ENCODE measurements at regions not wholly inside any gene's neighbourhood (a gene's known extent, or its start where the extent isn't known, plus 50 kb on each side); places are given as distances from the start of the nearest gene placed in this dataset.

DNA sequence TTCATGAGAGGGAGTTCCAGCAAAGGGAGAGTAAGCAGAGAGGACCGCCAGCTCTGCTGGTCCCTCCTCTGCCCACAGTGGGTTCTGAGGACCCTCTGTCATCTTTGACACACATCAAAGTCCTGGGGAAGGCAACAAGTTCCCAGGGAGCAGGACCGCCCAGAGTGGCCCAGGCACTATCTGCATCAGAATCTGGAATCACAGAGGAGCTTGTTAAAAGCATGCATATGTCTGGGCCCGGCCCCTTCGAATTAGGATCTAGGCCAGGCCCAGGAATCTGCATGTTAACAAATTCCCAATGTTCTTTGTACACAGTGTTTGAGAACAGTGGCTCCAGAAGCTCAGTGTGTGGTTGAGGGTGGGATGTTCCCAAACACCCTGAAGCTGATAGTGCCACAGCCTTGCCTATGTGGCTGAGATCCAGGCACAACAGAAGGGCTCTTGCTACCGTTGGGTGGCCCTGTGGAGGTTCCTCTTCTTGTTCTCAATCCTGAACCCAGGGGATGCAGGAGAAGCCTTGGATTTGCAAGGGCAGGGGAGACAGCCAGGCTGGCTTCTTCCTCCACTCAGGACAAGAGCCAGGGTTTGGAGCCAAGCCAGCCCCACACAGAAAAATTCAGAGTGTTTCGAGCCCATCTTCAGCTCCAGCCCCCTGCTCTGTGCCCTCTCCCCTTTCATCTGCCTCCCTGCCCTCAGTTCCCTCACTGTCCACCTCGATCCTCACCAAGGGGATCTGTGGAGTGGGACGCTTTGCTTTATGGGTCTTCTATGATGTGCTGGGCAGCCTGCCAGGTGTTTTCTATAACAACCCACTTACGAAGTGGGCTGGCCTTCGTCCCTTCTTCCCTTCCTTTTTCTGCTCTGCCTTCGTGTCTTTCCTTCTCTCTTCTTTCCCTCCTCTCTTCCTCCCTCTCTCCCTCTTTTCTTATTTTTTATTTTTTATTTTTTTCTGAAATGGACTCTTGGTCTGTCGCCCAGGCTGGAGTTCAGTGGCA is 129.0 kb upstream of the TMPRSS2 start:
- CTCF ChIA-PET (ENCODE audit: low intra/inter-chr PET ratio, low total read pairs), result no interaction called here
- no peak overlapping the region for H3K27ac ChIP-seq (ENCODE audit: extremely low read length, insufficient read depth, low read length)
- H3K4me1 ChIP-seq (ENCODE audit: insufficient read depth, low read length), result peaks cover 10% of the 10 kb centered on the region
- in situ Hi-C loops (cut with HindIII; ENCODE audit: extremely low pct_ligation_motif_present, low pct_unique_long_range_greater_than_20kb) (no loop called here), intact Hi-C loops (cut with micrococcal nuclease; ENCODE audit: unreplicated experiment) (no loop called here)
- 41% methylated on average over 8 of the region's 12 CpGs for WGBS (ENCODE audit: low lambda C conversion rate)
- no peaks in the 10 kb centered on the region for H3K79me2 ChIP-seq (ENCODE audit: insufficient read depth, low read length)
- H4K20me1 ChIP-seq (ENCODE audit: insufficient read depth, low read length), result no peaks in the 10 kb centered on the region
- H2AFZ ChIP-seq (ENCODE audit: low read length), result no peak overlapping the region
- no peak for DNase-seq (ENCODE audit: low spot score)
- no TSS peak for BruUV-seq (replicated peaks)
- H3K36me3 ChIP-seq (replicated peaks in 1 of 2; ENCODE audit: control insufficient read depth in 1 of 2, insufficient read depth in 2 of 2, low read length in 2 of 2), result no peaks in the 10 kb centered on the region
- no peak overlapping the region for H3K9ac ChIP-seq (ENCODE audit: insufficient read depth, low read depth, low read length)
- no peak for FAIRE-seq
- peaks cover 0 to 8% of the 10 kb centered on the region in 2 experiments; a peak in 2 of 5 replicates for H3K27me3 ChIP-seq (ENCODE audit: control insufficient read depth in 1 of 2, insufficient read depth in 2 of 2, low read length in 2 of 2)
- no peak overlapping the region for H3K4me2 ChIP-seq (ENCODE audit: low read depth, low read length)
- TF ChIP-seq SIN3A (IDR thresholded peaks at IDR 0.05; ENCODE audit: borderline replicate concordance, low read depth, low read length) (no peak), U2AF1 (optimal IDR thresholded peaks at IDR 0.05; ENCODE audit: low read depth, low read length) (no peak), PHF21A (CRISPR knock-in tag; IDR thresholded peaks at IDR 0.05) (no peak), ZBTB21 (CRISPR knock-in tag; IDR thresholded peaks at IDR 0.05) (no peak), FOXK2 (IDR thresholded peaks at IDR 0.05) (no peak), ZNF468 (CRISPR knock-in tag; IDR thresholded peaks at IDR 0.05) (no peak)
- no peak overlapping the region for H3K4me3 ChIP-seq (replicated peaks in 1 of 3; ENCODE audit: insufficient read depth in 1 of 3, low read depth in 2 of 3, low read length in 3 of 3)
- H3K9me3 ChIP-seq (ENCODE audit: low read length), result no peaks in the 10 kb centered on the region
- POLR2A ChIA-PET, result no interaction called here
- no peak for ATAC-seq

- ChIA-PET POLR2A (no interaction called here), CTCF (ENCODE audit: low intra/inter-chr PET ratio, low total read pairs) (no interaction called here)
- FAIRE-seq (no peak), ATAC-seq (no peak), DNase-seq (ENCODE audit: low spot score) (no peak)
- Histone ChIP-seq H3K9ac (ENCODE audit: insufficient read depth, low read depth, low read length) (no peak overlapping the region), H3K36me3 (replicated peaks in 1 of 2; ENCODE audit: control insufficient read depth in 1 of 2, insufficient read depth in 2 of 2, low read length in 2 of 2) (no peaks in the 10 kb centered on the region), H3K79me2 (ENCODE audit: insufficient read depth, low read length) (no peaks in the 10 kb centered on the region), H3K27me3 (ENCODE audit: control insufficient read depth in 1 of 2, insufficient read depth in 2 of 2, low read length in 2 of 2) (0 out of 5 replicates have a peak, but pooled peaks cover 0 to 4% of the 10 kb centered on the region in 2 experiments), H3K4me3 (replicated peaks in 1 of 3; ENCODE audit: insufficient read depth in 1 of 3, low read depth in 2 of 3, low read length in 3 of 3) (no peak overlapping the region), H3K27ac (ENCODE audit: extremely low read length, insufficient read depth, low read length) (no peak overlapping the region), H3K9me3 (ENCODE audit: low read length) (no peaks in the 10 kb centered on the region), H2AFZ (ENCODE audit: low read length) (no peak overlapping the region), H4K20me1 (ENCODE audit: insufficient read depth, low read length) (no peaks in the 10 kb centered on the region), H3K4me2 (ENCODE audit: low read depth, low read length) (no peak overlapping the region), H3K4me1 (ENCODE audit: insufficient read depth, low read length) (no peaks in the 10 kb centered on the region)
- no TSS peak for BruUV-seq (replicated peaks)
- intact Hi-C loops (cut with micrococcal nuclease; ENCODE audit: unreplicated experiment), result no loop called here
- in situ Hi-C loops (cut with HindIII; ENCODE audit: extremely low pct_ligation_motif_present, low pct_unique_long_range_greater_than_20kb), result no loop called here
- TF ChIP-seq ZBTB7B (CRISPR knock-in tag; IDR thresholded peaks at IDR 0.05) (no peak), SRY (CRISPR knock-in tag; IDR thresholded peaks at IDR 0.05) (no peak), ZNF713 (CRISPR knock-in tag; IDR thresholded peaks at IDR 0.05) (no peak), POLR2AphosphoS5 (IDR thresholded peaks at IDR 0.05; ENCODE audit: low read depth, low read length) (no peak), ZNF468 (CRISPR knock-in tag; IDR thresholded peaks at IDR 0.05) (no peak), ZNF660 (CRISPR knock-in tag; IDR thresholded peaks at IDR 0.05; ENCODE audit: borderline replicate concordance, low read depth) (no peak)
- TF ChIP-seq, protein P1, sequence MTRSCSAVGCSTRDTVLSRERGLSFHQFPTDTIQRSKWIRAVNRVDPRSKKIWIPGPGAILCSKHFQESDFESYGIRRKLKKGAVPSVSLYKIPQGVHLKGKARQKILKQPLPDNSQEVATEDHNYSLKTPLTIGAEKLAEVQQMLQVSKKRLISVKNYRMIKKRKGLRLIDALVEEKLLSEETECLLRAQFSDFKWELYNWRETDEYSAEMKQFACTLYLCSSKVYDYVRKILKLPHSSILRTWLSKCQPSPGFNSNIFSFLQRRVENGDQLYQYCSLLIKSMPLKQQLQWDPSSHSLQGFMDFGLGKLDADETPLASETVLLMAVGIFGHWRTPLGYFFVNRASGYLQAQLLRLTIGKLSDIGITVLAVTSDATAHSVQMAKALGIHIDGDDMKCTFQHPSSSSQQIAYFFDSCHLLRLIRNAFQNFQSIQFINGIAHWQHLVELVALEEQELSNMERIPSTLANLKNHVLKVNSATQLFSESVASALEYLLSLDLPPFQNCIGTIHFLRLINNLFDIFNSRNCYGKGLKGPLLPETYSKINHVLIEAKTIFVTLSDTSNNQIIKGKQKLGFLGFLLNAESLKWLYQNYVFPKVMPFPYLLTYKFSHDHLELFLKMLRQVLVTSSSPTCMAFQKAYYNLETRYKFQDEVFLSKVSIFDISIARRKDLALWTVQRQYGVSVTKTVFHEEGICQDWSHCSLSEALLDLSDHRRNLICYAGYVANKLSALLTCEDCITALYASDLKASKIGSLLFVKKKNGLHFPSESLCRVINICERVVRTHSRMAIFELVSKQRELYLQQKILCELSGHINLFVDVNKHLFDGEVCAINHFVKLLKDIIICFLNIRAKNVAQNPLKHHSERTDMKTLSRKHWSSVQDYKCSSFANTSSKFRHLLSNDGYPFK (CRISPR knock-in tag; IDR thresholded peaks at IDR 0.05; ENCODE audit: borderline replicate concordance), result no peak
These were observed 127.9 kb upstream of the TMPRSS2 start for GRCh38 chr21:41635874-41636273.

Data from HepG2 (cell line).